Transverse colon (tissue), 4 donors: ENCODE measurements at regions not wholly inside any gene's neighbourhood (a gene's known extent, or its start where the extent isn't known, plus 50 kb on each side); places are given as distances from the start of the nearest gene placed in this dataset.

Source experiments
- DNase-seq: peaks from one replicate; pipeline ENCODE4 v3.0.0-alpha.2; 2019
- H3K27ac ChIP-seq, 4 donors: fragments of 200-600 bp; sonication (generic); 2 replicates each; pipeline ENCODE4 v1.5.1; 2016 to 2018; ENCODE audit warnings: inconsistent platforms in 4 of 4
- H3K27me3 ChIP-seq: fragments of 200-600 bp; sonication (generic); 2 replicates; pipeline ENCODE4 v1.5.1; 2017; ENCODE audit warnings: inconsistent platforms
- H3K36me3 ChIP-seq, 4 donors: fragments of 200-600 bp; sonication (generic); 2 replicates each; pipeline ENCODE4 v1.5.1; 2017 to 2019; ENCODE audit warnings: inconsistent platforms in 4 of 4
- H3K4me1 ChIP-seq, 4 donors: fragments of 200-600 bp; sonication (generic); 2 replicates each; pipeline ENCODE4 v1.5.1; 2017 to 2020; ENCODE audit warnings: inconsistent platforms in 4 of 4
- H3K4me3 ChIP-seq, 4 donors: fragments of 200-600 bp; sonication (generic); 1 replicate in 1 of 4; 2 replicates in 3 of 4; pipeline versions ENCODE4 v1.5.1 to v1.6.1; 2017 to 2019; ENCODE audit warnings: inconsistent platforms in 4 of 4
- H3K9me3 ChIP-seq, 2 donors: fragments of 200-600 bp; sonication (generic); 2 replicates each; pipeline ENCODE4 v1.5.1; 2017 to 2019; ENCODE audit warnings: inconsistent platforms in 2 of 2
- CTCF ChIP-seq, 5 experiments: fragments of 200-600 bp in 3 of 5; fragments of 450-650 bp in 2 of 5; sonication (generic) in 3 of 5; IDR thresholded peaks; 1 replicate in 2 of 5; 2 replicates in 3 of 5; pipeline ENCODE4 v1.5.1; 2016 to 2017; ENCODE audit warnings: antibody characterized with exemption in 5 of 5, inconsistent platforms in 3 of 5, mild to moderate bottlenecking in 2 of 5, moderate library complexity in 1 of 5
- EP300 ChIP-seq: sonication (generic); formaldehyde crosslinking; IDR thresholded peaks from one replicate; pipeline ENCODE4 v1.6.1; 2017; ENCODE audit warnings: antibody characterized with exemption, low read depth
- POLR2A ChIP-seq: fragments of 450-650 bp; IDR thresholded peaks from one replicate; pipeline ENCODE4 v1.6.1; 2016; ENCODE audit warnings: antibody characterized with exemption, mild to moderate bottlenecking, moderate library complexity
- POLR2AphosphoS5 ChIP-seq, 3 donors: sonication (generic); formaldehyde crosslinking; IDR thresholded peaks; one replicate each; pipeline ENCODE4 v1.6.1; 2016; ENCODE audit warnings: antibody characterized with exemption in 3 of 3
- WGBS, 2 donors: methylation state at CpG; one replicate each; pipeline ENCODE4 v1.1.5; 2018; ENCODE audit warnings: low coverage in 1 of 2; 5-methylcytosine and 5-hydroxymethylcytosine counted together
- in situ Hi-C, 4 donors: fragments of 200-750 bp; cut with MboI; loops; one replicate each; pipeline versions ENCODE4 v1.15.0 to v1.15.1; 2017; ENCODE audit warnings: low sequenced_read_pairs in 3 of 4, low pct_ligation_motif_present in 1 of 4, low pct_unique_long_range_greater_than_20kb in 1 of 4
- intact Hi-C: fragments of 100-400 bp; cut with DNase I; formaldehyde crosslinking; loops from one replicate; pipeline ENCODE4 v1.15.1; 2023; ENCODE audit warnings: low total_unique reads

DNA sequence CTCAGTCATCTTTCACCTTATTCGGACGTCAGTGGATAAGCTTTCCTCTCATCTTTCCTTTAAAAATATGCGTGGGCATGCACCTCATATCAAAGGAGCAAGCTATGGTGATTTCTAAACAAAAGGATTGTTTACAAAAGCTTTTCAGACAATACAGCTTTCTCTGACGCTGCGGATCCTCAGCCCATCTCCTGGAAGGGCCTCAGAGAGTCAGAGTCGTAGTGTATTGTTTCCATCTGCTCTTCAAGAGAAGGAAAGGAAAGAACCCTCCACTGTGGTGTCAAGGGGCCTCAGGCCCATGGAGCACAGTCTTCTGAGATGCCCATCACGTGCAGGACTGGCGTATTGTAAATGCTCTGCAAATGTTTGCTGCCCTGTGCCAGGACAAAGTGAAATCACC, 163.4 kb upstream of the MAP1B start:
- H3K27me3 ChIP-seq = no peaks in the 10 kb centered on the region
- no peak overlapping the region for H3K27ac ChIP-seq
- H3K4me3 ChIP-seq = no peak overlapping the region
- in situ Hi-C loops (no loop called here), intact Hi-C loops (no loop called here)
- no peak for TF ChIP-seq EP300
- no peak for TF ChIP-seq POLR2A
- no peak for TF ChIP-seq CTCF (IDR thresholded peaks at IDR 0.05)
- no peak for TF ChIP-seq POLR2AphosphoS5 (IDR thresholded peaks at IDR 0.05)
- H3K36me3 ChIP-seq = no peaks in the 10 kb centered on the region
- WGBS, 2 donors = 66 to 81% methylated on average over 3 to 8 of the region's 8 CpGs
- no peak for DNase-seq
- peaks cover 0 to 10% (median 8%) of the 10 kb centered on the region in 4 donors for H3K4me1 ChIP-seq
- no peaks in the 10 kb centered on the region for H3K9me3 ChIP-seq

DNA sequence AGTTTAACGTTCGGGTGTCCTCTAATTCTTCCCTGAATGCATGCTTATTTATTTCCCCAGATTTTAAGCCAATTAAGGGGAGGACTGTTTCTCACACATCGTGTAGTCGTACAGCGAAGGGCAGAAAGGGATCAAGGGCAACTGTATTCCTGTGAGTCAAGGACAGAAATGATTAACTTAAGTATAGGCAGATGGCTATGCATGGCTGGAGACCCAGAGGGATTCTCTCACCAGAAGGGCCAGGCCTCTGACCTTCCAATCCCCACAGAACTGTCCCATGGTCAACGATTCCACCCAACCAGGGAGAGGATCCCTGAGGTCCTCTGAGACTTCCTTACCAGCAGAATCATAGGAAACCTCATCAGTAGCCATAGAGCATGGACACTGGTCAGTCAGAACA, 161.8 kb upstream of the MAP1B start:
- Histone ChIP-seq H3K36me3 (no peaks in the 10 kb centered on the region), H3K4me1 (no peaks in the 10 kb centered on the region), H3K27me3 (no peaks in the 10 kb centered on the region), H3K4me3 (no peak overlapping the region), H3K27ac (no peak overlapping the region), H3K9me3 (no peaks in the 10 kb centered on the region)
- intact Hi-C loops = no loop called here
- 80 to 87% methylated on average over 1 to 6 of the region's 6 CpGs for WGBS, 2 donors
- in situ Hi-C loops = no loop called here
- DNase-seq = no peak
- TF ChIP-seq POLR2A (no peak), CTCF (IDR thresholded peaks at IDR 0.05) (no peak), EP300 (no peak), POLR2AphosphoS5 (IDR thresholded peaks at IDR 0.05) (no peak)

GRCh38 chr5:71946343-71947030, 160.8 kb upstream of the MAP1B start:
- intact Hi-C loops (no loop called here), in situ Hi-C loops (no loop called here)
- Histone ChIP-seq H3K9me3 (no peaks in the 10 kb centered on the region), H3K27me3 (no peaks in the 10 kb centered on the region), H3K27ac (no peak overlapping the region), H3K4me1 (no peaks in the 10 kb centered on the region), H3K4me3 (no peak overlapping the region), H3K36me3 (no peaks in the 10 kb centered on the region)
- WGBS, 2 donors = 88 to 93% methylated on average over 3 to 6 of the region's 6 CpGs
- no peak for TF ChIP-seq POLR2A
- TF ChIP-seq EP300 = no peak
- no peak for DNase-seq

DNA sequence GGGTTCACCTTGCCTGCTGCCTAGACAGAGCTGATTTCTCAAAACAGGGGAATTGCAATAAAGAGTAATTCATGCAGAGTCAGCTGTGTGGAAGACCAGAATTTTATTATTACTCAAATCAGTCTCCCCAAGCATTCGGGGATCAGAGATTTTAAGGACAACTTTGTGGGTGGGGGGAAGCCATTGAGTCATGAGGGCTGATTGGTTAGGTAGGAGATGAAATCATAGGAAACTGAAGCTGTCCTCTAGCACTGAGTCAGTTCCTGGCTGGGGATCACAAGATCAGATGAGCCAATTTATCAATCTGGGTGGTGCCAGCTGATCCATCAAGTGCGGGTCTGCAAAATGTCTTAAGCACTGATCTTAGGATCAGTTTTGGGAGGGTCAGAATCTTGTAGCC, 159.1 kb upstream of the MAP1B start:
- no peaks in the 10 kb centered on the region for H3K27me3 ChIP-seq
- no peaks in the 10 kb centered on the region for H3K9me3 ChIP-seq
- no peak overlapping the region for H3K27ac ChIP-seq
- no peaks in the 10 kb centered on the region for H3K4me1 ChIP-seq
- WGBS, 2 donors = 69 to 100% methylated on average over 1 to 2 of the region's 2 CpGs
- H3K4me3 ChIP-seq = no peak overlapping the region
- in situ Hi-C loops = no loop called here
- TF ChIP-seq CTCF (IDR thresholded peaks at IDR 0.05) (no peak), POLR2AphosphoS5 (IDR thresholded peaks at IDR 0.05) (no peak), POLR2A (no peak), EP300 (no peak)
- intact Hi-C loops = no loop called here
- H3K36me3 ChIP-seq = no peaks in the 10 kb centered on the region
- DNase-seq = no peak

DNA sequence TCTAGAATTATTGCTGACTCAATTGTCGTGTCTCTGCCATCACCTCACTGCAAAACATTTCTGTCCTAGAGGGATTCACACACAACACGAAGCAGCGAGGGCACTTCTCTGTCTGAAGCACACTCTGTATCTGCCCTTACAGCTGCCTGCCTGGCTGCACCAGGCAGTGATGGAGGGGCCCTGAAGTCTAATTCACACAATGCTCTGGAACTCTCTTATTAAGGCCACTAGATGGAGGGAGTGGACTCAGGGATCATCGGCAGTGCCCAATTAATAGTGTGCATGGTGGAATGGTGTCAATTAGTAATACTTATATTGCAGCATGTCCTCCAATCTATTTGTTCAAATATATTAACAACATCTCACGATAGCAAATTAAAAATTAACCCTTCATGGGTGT, 157.5 kb upstream of the MAP1B start:
- H3K27ac ChIP-seq = no peak overlapping the region
- H3K4me1 ChIP-seq = no peaks in the 10 kb centered on the region
- intact Hi-C loops = no loop called here
- 77 to 84% methylated on average over 2 to 5 of the region's 5 CpGs for WGBS, 2 donors
- H3K27me3 ChIP-seq = no peaks in the 10 kb centered on the region
- no peaks in the 10 kb centered on the region for H3K9me3 ChIP-seq
- no peak for TF ChIP-seq POLR2A
- TF ChIP-seq POLR2AphosphoS5 (IDR thresholded peaks at IDR 0.05) = no peak
- no peak for TF ChIP-seq EP300
- no peaks in the 10 kb centered on the region for H3K36me3 ChIP-seq
- no peak for DNase-seq
- no peak overlapping the region for H3K4me3 ChIP-seq
- in situ Hi-C loops = no loop called here
